Smooth muscle cell (in vitro differentiated cells): ENCODE measurements at regions not wholly inside any gene's neighbourhood (a gene's known extent, or its start where the extent isn't known, plus 50 kb on each side); places are given as distances from the start of the nearest gene placed in this dataset.
A peak's percentile ranks its signal among the peaks of the same experiment; 100 is the strongest.

Experiments
- DNase-seq: peaks from one replicate; lab custom pipeline; 2025; ENCODE audit not compliant: unreplicated experiment; lab: John Stamatoyannopoulos, UW
- H2AFZ ChIP-seq: fragments of 200-600 bp; sonication (generic); 2 replicates; pipeline ENCODE4 v1.6.0; 2016; ENCODE audit warnings: antibody characterized with exemption, low read depth, mild to moderate bottlenecking
- H3F3A ChIP-seq: fragments of 200-600 bp; sonication (generic); 2 replicates; pipeline ENCODE4 v1.6.0; 2017; ENCODE audit warnings: antibody characterized with exemption, low read depth
- H3K27ac ChIP-seq: fragments of 200-600 bp; sonication (generic); 2 replicates; pipeline ENCODE4 v1.5.1; 2016; ENCODE audit warnings: low read depth, mild to moderate bottlenecking
- H3K27me3 ChIP-seq: fragments of 200-600 bp; sonication (generic); 2 replicates; pipeline ENCODE4 v1.6.1; 2016; ENCODE audit warnings: low read depth, mild to moderate bottlenecking
- H3K36me3 ChIP-seq: fragments of 200-600 bp; sonication (generic); 2 replicates; pipeline ENCODE4 v1.5.1; 2016; ENCODE audit warnings: low read depth
- H3K4me1 ChIP-seq: fragments of 200-600 bp; sonication (generic); 2 replicates; pipeline ENCODE4 v1.5.1; 2016; ENCODE audit warnings: low read depth
- H3K4me2 ChIP-seq: fragments of 200-600 bp; sonication (generic); 2 replicates; pipeline ENCODE4 v1.6.0; 2016; ENCODE audit warnings: mild to moderate bottlenecking
- H3K4me3 ChIP-seq: fragments of 200-600 bp; sonication (generic); 2 replicates; pipeline ENCODE4 v1.5.1; 2016; ENCODE audit warnings: mild to moderate bottlenecking
- H3K79me2 ChIP-seq: fragments of 200-600 bp; sonication (generic); 2 replicates; pipeline ENCODE4 v1.6.0; 2016; ENCODE audit warnings: low read depth, mild to moderate bottlenecking
- H3K9ac ChIP-seq: fragments of 200-600 bp; sonication (generic); 2 replicates; pipeline ENCODE4 v1.6.0; 2016; ENCODE audit warnings: low read depth
- H3K9me3 ChIP-seq: fragments of 200-600 bp; sonication (generic); replicated peaks from 2 replicates; pipeline ENCODE4 v1.5.1; 2016; ENCODE audit warnings: low read depth
- H4K20me1 ChIP-seq: fragments of 200-600 bp; sonication (generic); 2 replicates; pipeline ENCODE4 v1.6.0; 2016; ENCODE audit warnings: low read depth
- WGBS: methylation state at CpG from one replicate; pipeline ENCODE4 v1.1.7; 2016; ENCODE audit warnings: low lambda C conversion rate; 5-methylcytosine and 5-hydroxymethylcytosine counted together
- TF ChIP-seq, protein P1 (sequence below): fragments of 200-600 bp; sonication (generic); IDR thresholded peaks from 2 replicates; pipeline ENCODE4 v1.5.1; 2017; ENCODE audit warnings: borderline replicate concordance, mild to moderate bottlenecking, antibody characterized with exemption; ENCODE audit not compliant: insufficient read depth, poor library complexity, severe bottlenecking

DNA sequence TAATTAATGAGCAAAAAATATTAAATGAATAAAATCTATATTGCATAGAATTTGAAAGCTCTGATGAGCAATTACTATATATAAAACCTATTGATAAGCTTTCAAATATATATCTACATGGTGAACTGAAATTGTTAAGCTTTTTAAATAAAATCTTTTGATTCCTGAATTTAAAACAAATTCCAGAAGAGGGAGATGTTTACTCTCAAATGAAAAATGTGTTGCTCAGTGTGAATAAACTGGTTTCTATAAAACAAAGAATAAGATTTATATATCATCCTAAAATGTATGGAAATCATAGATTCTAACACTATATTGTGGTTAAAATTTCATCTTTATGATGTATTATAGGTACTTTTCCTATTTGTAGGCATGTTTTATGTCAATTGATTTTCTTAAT, 171.5 kb upstream of the SLITRK6 start:
- no peaks in the 10 kb centered on the region for H3K79me2 ChIP-seq
- no peaks in the 10 kb centered on the region for H3F3A ChIP-seq
- H3K9ac ChIP-seq: no peak overlapping the region
- H3K36me3 ChIP-seq: no peaks in the 10 kb centered on the region
- no peak overlapping the region for H2AFZ ChIP-seq
- no peak overlapping the region for H3K27ac ChIP-seq
- H3K4me2 ChIP-seq: no peak overlapping the region
- TF ChIP-seq, protein P1, sequence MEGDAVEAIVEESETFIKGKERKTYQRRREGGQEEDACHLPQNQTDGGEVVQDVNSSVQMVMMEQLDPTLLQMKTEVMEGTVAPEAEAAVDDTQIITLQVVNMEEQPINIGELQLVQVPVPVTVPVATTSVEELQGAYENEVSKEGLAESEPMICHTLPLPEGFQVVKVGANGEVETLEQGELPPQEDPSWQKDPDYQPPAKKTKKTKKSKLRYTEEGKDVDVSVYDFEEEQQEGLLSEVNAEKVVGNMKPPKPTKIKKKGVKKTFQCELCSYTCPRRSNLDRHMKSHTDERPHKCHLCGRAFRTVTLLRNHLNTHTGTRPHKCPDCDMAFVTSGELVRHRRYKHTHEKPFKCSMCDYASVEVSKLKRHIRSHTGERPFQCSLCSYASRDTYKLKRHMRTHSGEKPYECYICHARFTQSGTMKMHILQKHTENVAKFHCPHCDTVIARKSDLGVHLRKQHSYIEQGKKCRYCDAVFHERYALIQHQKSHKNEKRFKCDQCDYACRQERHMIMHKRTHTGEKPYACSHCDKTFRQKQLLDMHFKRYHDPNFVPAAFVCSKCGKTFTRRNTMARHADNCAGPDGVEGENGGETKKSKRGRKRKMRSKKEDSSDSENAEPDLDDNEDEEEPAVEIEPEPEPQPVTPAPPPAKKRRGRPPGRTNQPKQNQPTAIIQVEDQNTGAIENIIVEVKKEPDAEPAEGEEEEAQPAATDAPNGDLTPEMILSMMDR: peak; percentile 31
- no peaks in the 10 kb centered on the region for H3K27me3 ChIP-seq
- no peaks in the 10 kb centered on the region for H4K20me1 ChIP-seq
- no peak overlapping the region for H3K4me3 ChIP-seq
- no peak for DNase-seq
- no peaks in the 10 kb centered on the region for H3K9me3 ChIP-seq
- H3K4me1 ChIP-seq: no peaks in the 10 kb centered on the region

DNA sequence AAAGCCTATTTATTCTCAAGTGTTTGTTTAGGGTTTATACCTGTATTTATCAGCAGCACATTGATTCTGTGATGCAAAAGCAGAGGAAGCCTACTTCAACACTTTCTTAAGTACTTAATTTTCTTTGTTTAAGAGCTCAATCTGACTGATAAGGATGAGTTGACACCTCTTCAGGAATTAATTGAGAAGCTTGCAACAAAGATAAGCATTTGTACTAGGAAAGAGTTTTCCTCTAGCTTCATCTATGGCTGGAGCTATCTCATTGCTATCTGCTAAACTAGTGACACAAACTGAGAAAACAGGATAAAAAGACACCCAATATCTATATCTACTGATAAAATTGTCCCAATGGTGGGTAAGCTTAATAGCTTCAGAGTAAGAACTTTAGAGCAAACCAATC, 170.1 kb upstream of the SLITRK6 start:
- no peak for DNase-seq
- no peaks in the 10 kb centered on the region for H3K4me1 ChIP-seq
- no peak overlapping the region for H3K4me3 ChIP-seq
- TF ChIP-seq, protein P1: no peak
- H3K9ac ChIP-seq: no peak overlapping the region
- H3K79me2 ChIP-seq: no peaks in the 10 kb centered on the region
- H3K27me3 ChIP-seq: no peaks in the 10 kb centered on the region
- H2AFZ ChIP-seq: peak overlapping the region; percentile 30
- H4K20me1 ChIP-seq: no peaks in the 10 kb centered on the region
- no peak overlapping the region for H3K4me2 ChIP-seq
- no peaks in the 10 kb centered on the region for H3F3A ChIP-seq
- H3K36me3 ChIP-seq: no peaks in the 10 kb centered on the region
- no peaks in the 10 kb centered on the region for H3K9me3 ChIP-seq
- H3K27ac ChIP-seq: no peak overlapping the region

DNA sequence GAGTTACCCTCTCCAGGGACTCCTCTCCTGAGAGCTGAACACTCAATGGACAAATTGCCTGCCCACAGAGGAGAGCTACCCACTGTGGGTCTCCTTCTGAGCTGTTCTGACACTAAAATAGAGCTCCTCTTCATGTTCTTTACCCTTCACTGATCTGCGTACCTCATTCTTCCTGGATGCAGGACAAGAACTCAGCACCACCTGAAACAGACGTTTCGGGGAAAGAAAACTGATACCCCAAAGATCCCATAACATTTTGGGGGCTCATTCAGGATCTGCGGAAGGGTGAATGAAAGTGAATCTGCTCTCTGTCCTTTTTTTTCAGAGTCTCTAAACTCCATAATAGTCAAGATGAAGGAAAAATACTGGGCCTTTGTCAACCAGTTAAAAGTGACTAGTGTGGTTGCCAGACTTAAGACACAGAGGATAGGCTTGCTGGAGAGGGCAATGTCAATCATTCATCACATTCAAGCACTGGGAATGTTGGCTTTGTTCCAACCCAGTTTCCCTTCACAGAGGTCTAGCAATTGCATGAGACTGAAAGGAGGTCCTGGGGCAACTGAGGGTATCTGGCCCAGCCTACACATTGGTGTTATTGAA, 136.7 kb upstream of the SLITRK6 start:
- H2AFZ ChIP-seq: no peak overlapping the region
- H3K36me3 ChIP-seq: no peaks in the 10 kb centered on the region
- DNase-seq: no peak
- no peak overlapping the region for H3K27ac ChIP-seq
- no peak overlapping the region for H3K4me3 ChIP-seq
- no peaks in the 10 kb centered on the region for H3K27me3 ChIP-seq
- TF ChIP-seq, protein P1: no peak
- peaks cover 6% of the 10 kb centered on the region for H3K9me3 ChIP-seq
- H3K9ac ChIP-seq: no peak overlapping the region
- no peaks in the 10 kb centered on the region for H3K79me2 ChIP-seq
- 79% methylated on average over 4 of the region's 4 CpGs for WGBS
- H3K4me2 ChIP-seq: no peak overlapping the region
- no peaks in the 10 kb centered on the region for H3K4me1 ChIP-seq
- no peaks in the 10 kb centered on the region for H4K20me1 ChIP-seq
- H3F3A ChIP-seq: no peaks in the 10 kb centered on the region

DNA sequence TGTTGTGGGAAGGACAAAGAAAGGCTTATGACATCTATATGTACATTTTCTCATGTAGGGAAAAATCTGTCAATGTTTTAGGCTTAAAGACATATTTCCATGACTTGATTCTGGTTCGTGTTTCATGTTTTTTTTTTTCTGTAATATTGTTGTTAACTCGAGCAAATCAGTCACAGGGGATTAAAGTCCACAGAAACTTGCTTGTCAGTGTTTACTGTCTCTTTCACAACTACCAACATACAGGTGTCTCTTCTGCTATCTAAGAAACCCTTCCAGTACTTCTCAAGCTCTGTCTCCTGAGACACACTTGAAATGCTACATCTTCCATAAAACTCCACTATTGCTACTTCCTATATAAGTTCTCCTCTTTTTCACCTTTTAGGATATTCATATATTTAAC, 130.9 kb upstream of the SLITRK6 start:
- WGBS: 61% methylated on average over 2 of the region's 2 CpGs
- TF ChIP-seq, protein P1: no peak
- Histone ChIP-seq H3K4me2 (no peak overlapping the region), H3K79me2 (no peaks in the 10 kb centered on the region), H3K9me3 (no peaks in the 10 kb centered on the region), H4K20me1 (no peaks in the 10 kb centered on the region), H3F3A (no peaks in the 10 kb centered on the region), H3K27ac (no peak overlapping the region), H3K36me3 (no peaks in the 10 kb centered on the region), H3K27me3 (no peaks in the 10 kb centered on the region), H3K9ac (no peak overlapping the region), H2AFZ (no peak overlapping the region), H3K4me3 (no peak overlapping the region), H3K4me1 (no peaks in the 10 kb centered on the region)
- no peak for DNase-seq
